Body of pancreas (tissue), 4 donors: ENCODE measurements at regions not wholly inside any gene's neighbourhood (a gene's known extent, or its start where the extent isn't known, plus 50 kb on each side); places are given as distances from the start of the nearest gene placed in this dataset.

Source experiments
- ATAC-seq: fragments of 150-250 bp; one replicate; pipeline ENCODE4 v1.9.1; 2016
- DNase-seq, 4 donors: peaks; one replicate each; pipeline ENCODE4 v3.0.0-alpha.2; 2019
- H3K27ac ChIP-seq, 4 donors: fragments of 200-600 bp; sonication (generic); 1 replicate in 3 of 4; 2 replicates in 1 of 4; pipeline versions ENCODE4 v1.5.1 to v1.6.1; 2016 to 2019; ENCODE audit warnings: mild to moderate bottlenecking in 1 of 4, mixed read lengths in 1 of 4, moderate library complexity in 1 of 4
- H3K27me3 ChIP-seq, 2 donors: fragments of 200-600 bp; sonication (generic); one replicate each; pipeline ENCODE4 v1.6.0; 2016; ENCODE audit warnings: mild to moderate bottlenecking in 1 of 2
- H3K36me3 ChIP-seq, 2 donors: fragments of 200-600 bp; sonication (generic); replicated peaks in 1 of 2; 2 replicates each; pipeline ENCODE4 v1.5.1; 2016; ENCODE audit warnings: low read depth in 2 of 2; ENCODE audit not compliant: insufficient read depth in 1 of 2
- H3K4me1 ChIP-seq: fragments of 200-600 bp; sonication (generic); one replicate; pipeline ENCODE4 v1.6.0; 2016
- H3K4me3 ChIP-seq, 2 donors: fragments of 200-600 bp; sonication (generic); 1 replicate in 1 of 2; 2 replicates in 1 of 2; pipeline ENCODE4 v1.5.1; 2016 to 2019
- H3K9me3 ChIP-seq, 3 donors: fragments of 200-600 bp; sonication (generic); 1 replicate in 2 of 3; 2 replicates in 1 of 3; pipeline ENCODE4 v1.5.1; 2016
- POLR2A ChIP-seq, 3 donors: fragments of 450-650 bp; IDR thresholded peaks; one replicate each; pipeline ENCODE4 v1.6.1; 2016; ENCODE audit warnings: antibody characterized with exemption in 3 of 3, mild to moderate bottlenecking in 2 of 3
- WGBS, 2 donors: methylation state at CpG; one replicate each; pipeline ENCODE4 v1.1.5; 2017; 5-methylcytosine and 5-hydroxymethylcytosine counted together
- intact Hi-C: fragments of 100-400 bp; cut with DNase I; formaldehyde crosslinking; loops from one replicate; pipeline ENCODE4 v1.15.1; 2023
- TF ChIP-seq, protein P1 (sequence below), 7 experiments: fragments of 450-650 bp in 4 of 7; fragments of 200-600 bp in 3 of 7; sonication (generic) in 3 of 7; IDR thresholded peaks; one replicate each; pipeline ENCODE4 v1.5.1; 2016 to 2019; ENCODE audit warnings: antibody characterized with exemption in 7 of 7

- no peaks in the 10 kb centered on the region for H3K27me3 ChIP-seq
- ATAC-seq, result no peak
- H3K4me3 ChIP-seq, result no peak overlapping the region
- intact Hi-C loops, result no loop called here
- no peaks in the 10 kb centered on the region for H3K36me3 ChIP-seq
- H3K27ac ChIP-seq, result no peak overlapping the region
- no peaks in the 10 kb centered on the region for H3K4me1 ChIP-seq
- TF ChIP-seq POLR2A (IDR thresholded peaks at IDR 0.05), result no peak
- TF ChIP-seq, protein P1, sequence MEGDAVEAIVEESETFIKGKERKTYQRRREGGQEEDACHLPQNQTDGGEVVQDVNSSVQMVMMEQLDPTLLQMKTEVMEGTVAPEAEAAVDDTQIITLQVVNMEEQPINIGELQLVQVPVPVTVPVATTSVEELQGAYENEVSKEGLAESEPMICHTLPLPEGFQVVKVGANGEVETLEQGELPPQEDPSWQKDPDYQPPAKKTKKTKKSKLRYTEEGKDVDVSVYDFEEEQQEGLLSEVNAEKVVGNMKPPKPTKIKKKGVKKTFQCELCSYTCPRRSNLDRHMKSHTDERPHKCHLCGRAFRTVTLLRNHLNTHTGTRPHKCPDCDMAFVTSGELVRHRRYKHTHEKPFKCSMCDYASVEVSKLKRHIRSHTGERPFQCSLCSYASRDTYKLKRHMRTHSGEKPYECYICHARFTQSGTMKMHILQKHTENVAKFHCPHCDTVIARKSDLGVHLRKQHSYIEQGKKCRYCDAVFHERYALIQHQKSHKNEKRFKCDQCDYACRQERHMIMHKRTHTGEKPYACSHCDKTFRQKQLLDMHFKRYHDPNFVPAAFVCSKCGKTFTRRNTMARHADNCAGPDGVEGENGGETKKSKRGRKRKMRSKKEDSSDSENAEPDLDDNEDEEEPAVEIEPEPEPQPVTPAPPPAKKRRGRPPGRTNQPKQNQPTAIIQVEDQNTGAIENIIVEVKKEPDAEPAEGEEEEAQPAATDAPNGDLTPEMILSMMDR (IDR thresholded peaks at IDR 0.05), result no peak
- no peaks in the 10 kb centered on the region for H3K9me3 ChIP-seq
- DNase-seq, result no peak
Observed at GRCh38 chr11:109854731-109855130, 238.5 kb upstream of the ZC3H12C start.

DNA sequence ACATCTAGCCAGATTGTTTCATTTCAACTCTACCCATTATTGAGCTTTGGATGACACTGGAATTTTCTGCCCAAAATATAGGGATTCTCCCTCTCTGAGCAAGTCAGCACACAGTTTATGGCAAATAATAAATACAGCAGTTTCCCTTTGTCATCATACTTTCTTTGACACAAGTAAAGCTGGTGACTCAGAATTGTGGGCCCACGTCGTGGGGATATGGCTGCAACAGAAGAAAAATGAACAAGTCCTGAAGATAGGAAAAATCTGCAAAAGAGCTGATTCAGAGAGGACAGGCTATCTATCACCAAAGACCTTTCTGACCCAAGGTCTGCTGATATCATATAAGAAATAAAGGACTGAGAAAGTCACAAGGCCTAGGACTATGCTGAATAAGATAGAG is 236.3 kb upstream of the ZC3H12C start:
- WGBS, 2 donors, result 89 to 95% methylated on average over 2 of the region's 2 CpGs
- Histone ChIP-seq H3K4me3 (no peak overlapping the region), H3K27me3 (no peaks in the 10 kb centered on the region), H3K4me1 (no peaks in the 10 kb centered on the region), H3K27ac (no peak overlapping the region), H3K9me3 (no peaks in the 10 kb centered on the region), H3K36me3 (no peaks in the 10 kb centered on the region)
- no peak for ATAC-seq
- TF ChIP-seq POLR2A (IDR thresholded peaks at IDR 0.05), result no peak
- TF ChIP-seq, protein P1 (IDR thresholded peaks at IDR 0.05), result no peak
- intact Hi-C loops, result no loop called here
- DNase-seq, result no peak

DNA sequence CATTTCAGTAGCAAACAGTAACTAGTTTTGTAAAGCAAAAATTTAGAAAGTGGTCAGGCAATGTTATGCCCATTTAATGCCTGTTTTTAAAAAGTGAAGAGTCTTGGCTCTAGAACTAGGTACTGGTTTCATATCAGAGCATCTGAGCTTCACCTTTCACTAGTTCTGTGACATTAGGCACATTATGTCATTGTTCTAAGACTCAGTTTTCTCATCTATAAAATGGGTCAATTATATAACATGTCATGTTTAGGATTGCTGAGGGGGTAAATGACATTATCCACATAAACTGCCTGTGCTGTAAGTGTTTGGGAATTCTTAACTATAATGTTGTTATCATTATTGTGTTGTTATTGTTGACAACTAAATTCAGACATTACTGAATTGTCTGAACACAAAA is 235.6 kb upstream of the ZC3H12C start:
- no peak for DNase-seq
- Histone ChIP-seq H3K4me1 (no peaks in the 10 kb centered on the region), H3K4me3 (no peak overlapping the region), H3K27ac (no peak overlapping the region), H3K9me3 (no peaks in the 10 kb centered on the region), H3K36me3 (no peaks in the 10 kb centered on the region), H3K27me3 (no peaks in the 10 kb centered on the region)
- TF ChIP-seq, protein P1 (IDR thresholded peaks at IDR 0.05), result no peak
- no peak for TF ChIP-seq POLR2A (IDR thresholded peaks at IDR 0.05)
- intact Hi-C loops, result no loop called here
- no peak for ATAC-seq

- intact Hi-C loops, result no loop called here
- no peaks in the 10 kb centered on the region for H3K4me1 ChIP-seq
Observed at GRCh38 chr11:109858152-109858551, 235.0 kb upstream of the ZC3H12C start.

More at GRCh38 chr11:109858152-109858551, 235.0 kb upstream of the ZC3H12C start:
- DNase-seq (no peak), ATAC-seq (no peak)
- Histone ChIP-seq H3K4me3 (no peak overlapping the region), H3K36me3 (no peaks in the 10 kb centered on the region), H3K27ac (no peak overlapping the region), H3K9me3 (no peaks in the 10 kb centered on the region), H3K27me3 (no peaks in the 10 kb centered on the region)
- WGBS, 2 donors, result 88 to 91% methylated on average over 4 of the region's 4 CpGs
- no peak for TF ChIP-seq POLR2A (IDR thresholded peaks at IDR 0.05)
- TF ChIP-seq, protein P1 (IDR thresholded peaks at IDR 0.05), result no peak
